ENCODE measurements at regions not wholly inside any gene's neighbourhood (a gene's known extent, or its start where the extent isn't known, plus 50 kb on each side); places are given as distances from the start of the nearest gene placed in this dataset.

- TF ChIP-seq, protein P1, sequence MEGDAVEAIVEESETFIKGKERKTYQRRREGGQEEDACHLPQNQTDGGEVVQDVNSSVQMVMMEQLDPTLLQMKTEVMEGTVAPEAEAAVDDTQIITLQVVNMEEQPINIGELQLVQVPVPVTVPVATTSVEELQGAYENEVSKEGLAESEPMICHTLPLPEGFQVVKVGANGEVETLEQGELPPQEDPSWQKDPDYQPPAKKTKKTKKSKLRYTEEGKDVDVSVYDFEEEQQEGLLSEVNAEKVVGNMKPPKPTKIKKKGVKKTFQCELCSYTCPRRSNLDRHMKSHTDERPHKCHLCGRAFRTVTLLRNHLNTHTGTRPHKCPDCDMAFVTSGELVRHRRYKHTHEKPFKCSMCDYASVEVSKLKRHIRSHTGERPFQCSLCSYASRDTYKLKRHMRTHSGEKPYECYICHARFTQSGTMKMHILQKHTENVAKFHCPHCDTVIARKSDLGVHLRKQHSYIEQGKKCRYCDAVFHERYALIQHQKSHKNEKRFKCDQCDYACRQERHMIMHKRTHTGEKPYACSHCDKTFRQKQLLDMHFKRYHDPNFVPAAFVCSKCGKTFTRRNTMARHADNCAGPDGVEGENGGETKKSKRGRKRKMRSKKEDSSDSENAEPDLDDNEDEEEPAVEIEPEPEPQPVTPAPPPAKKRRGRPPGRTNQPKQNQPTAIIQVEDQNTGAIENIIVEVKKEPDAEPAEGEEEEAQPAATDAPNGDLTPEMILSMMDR (IDR thresholded peaks at IDR 0.05), result no peak
- no peak for TF ChIP-seq POLR2A (IDR thresholded peaks at IDR 0.05)
Observed at GRCh38 chr6:93735099-93735498, 315.7 kb upstream of the EPHA7 start.
